Lung (tissue), 11 donors: ENCODE measurements at regions not wholly inside any gene's neighbourhood (a gene's known extent, or its start where the extent isn't known, plus 50 kb on each side); places are given as distances from the start of the nearest gene placed in this dataset.
"Not testable (repeated sequence)": the region's sequence is repeated elsewhere in the genome, so short reads cannot be mapped to it uniquely, and the experiment has no call there.

ENCODE experiments used
- ATAC-seq: fragments of 200-7000 bp; cut with Tn5 transposase; one replicate; pipeline ENCODE4 v1.9.1; 2020; ENCODE audit warnings: moderate number of reproducible peaks; ENCODE audit not compliant: insufficient read depth, low FRiP score
- DNase-seq, 3 donors: peaks; one replicate each; pipeline ENCODE4 v3.0.0-alpha.2; 2013 to 2017
- H3K27ac ChIP-seq, 2 donors: one replicate each; pipeline ENCODE4 v1.5.1; 2013; ENCODE audit warnings: mild to moderate bottlenecking in 2 of 2, moderate library complexity in 2 of 2, control low read depth in 1 of 2, inconsistent platforms in 1 of 2, low read depth in 1 of 2, low read length in 1 of 2
- H3K27me3 ChIP-seq, 3 donors: one replicate each; pipeline ENCODE4 v1.5.1; 2013; ENCODE audit warnings: low read length in 2 of 3; ENCODE audit not compliant: control insufficient read depth in 3 of 3, insufficient read depth in 3 of 3
- H3K36me3 ChIP-seq, 4 donors: one replicate each; pipeline ENCODE4 v1.5.1; 2013; ENCODE audit warnings: low read length in 4 of 4, mild to moderate bottlenecking in 1 of 4, moderate library complexity in 1 of 4; ENCODE audit not compliant: control insufficient read depth in 4 of 4, insufficient read depth in 4 of 4
- H3K4me1 ChIP-seq, 5 donors: one replicate each; pipeline ENCODE4 v1.5.1; 2013; ENCODE audit warnings: low read length in 5 of 5, mild to moderate bottlenecking in 2 of 5, moderate library complexity in 1 of 5; ENCODE audit not compliant: control insufficient read depth in 5 of 5, insufficient read depth in 5 of 5
- H3K4me3 ChIP-seq: one replicate; pipeline ENCODE4 v1.5.1; 2013; ENCODE audit warnings: mild to moderate bottlenecking, control low read depth, moderate library complexity
- H3K9ac ChIP-seq, 2 donors: one replicate each; pipeline ENCODE4 v1.5.1; 2013; ENCODE audit warnings: low read length in 2 of 2, control low read depth in 1 of 2; ENCODE audit not compliant: insufficient read depth in 1 of 2
- H3K9me3 ChIP-seq, 4 donors: one replicate each; pipeline ENCODE4 v1.5.1; 2013; ENCODE audit warnings: low read length in 3 of 4, mild to moderate bottlenecking in 1 of 4, moderate library complexity in 1 of 4; ENCODE audit not compliant: control insufficient read depth in 4 of 4, insufficient read depth in 3 of 4
- WGBS, 2 donors: extraction: QIAGEN DNeasy Blood & Tissue Kit; methylation state at CpG; one replicate each; pipeline ENCODE4 v1.1.7; 2013; 5-methylcytosine and 5-hydroxymethylcytosine counted together
- TF ChIP-seq, protein P1 (sequence below): IDR thresholded peaks from 2 replicates; pipeline ENCODE4 v1.5.1; 2012; ENCODE audit warnings: mild to moderate bottlenecking; ENCODE audit errors: control extremely low read depth, extremely low read depth
- donor health status: control.
- donor health status: control.
- donor health status: Bipolar disorder and iron deficiency.
- donor health status: healthy.
- donor health status: DM: yes; HTN: yes; CAD: no.

DNA sequence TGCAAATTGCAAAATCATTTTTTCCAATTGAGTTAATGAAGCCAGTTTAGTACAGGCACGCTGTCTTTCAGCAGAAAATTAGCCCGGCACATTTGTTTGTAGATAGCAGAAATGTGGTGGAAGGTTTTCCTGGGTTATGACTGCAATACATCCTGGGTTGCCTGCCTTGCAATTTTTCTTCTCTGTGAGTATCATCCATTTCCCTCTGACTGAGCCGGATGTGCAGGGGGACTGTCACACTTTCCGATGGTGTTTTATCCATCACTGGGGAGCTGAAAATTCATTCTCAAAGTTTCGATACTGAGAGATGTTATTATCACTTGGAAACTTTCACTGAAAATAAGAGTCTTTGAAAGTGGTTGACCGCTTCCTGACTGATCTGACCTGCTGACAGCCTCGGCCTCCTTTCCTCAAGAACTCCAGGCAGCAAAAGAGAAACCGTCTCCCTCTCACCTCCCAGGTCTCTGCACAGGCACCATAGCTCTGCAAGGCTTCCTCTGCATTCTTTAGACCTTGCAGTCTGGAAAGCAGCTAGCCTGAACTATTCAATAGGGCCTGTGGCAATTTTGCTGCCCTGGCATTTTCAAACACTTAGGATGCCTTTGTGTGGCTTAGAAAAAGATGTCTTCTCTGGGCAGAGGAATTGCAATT is 320.8 kb upstream of the NRP1 start:
- TF ChIP-seq, protein P1, sequence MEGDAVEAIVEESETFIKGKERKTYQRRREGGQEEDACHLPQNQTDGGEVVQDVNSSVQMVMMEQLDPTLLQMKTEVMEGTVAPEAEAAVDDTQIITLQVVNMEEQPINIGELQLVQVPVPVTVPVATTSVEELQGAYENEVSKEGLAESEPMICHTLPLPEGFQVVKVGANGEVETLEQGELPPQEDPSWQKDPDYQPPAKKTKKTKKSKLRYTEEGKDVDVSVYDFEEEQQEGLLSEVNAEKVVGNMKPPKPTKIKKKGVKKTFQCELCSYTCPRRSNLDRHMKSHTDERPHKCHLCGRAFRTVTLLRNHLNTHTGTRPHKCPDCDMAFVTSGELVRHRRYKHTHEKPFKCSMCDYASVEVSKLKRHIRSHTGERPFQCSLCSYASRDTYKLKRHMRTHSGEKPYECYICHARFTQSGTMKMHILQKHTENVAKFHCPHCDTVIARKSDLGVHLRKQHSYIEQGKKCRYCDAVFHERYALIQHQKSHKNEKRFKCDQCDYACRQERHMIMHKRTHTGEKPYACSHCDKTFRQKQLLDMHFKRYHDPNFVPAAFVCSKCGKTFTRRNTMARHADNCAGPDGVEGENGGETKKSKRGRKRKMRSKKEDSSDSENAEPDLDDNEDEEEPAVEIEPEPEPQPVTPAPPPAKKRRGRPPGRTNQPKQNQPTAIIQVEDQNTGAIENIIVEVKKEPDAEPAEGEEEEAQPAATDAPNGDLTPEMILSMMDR = no peak
- Histone ChIP-seq H3K9me3 (peaks cover 0 to 7% (median 0%) of the 10 kb centered on the region in 4 donors), H3K9ac (no peak overlapping the region), H3K4me3 (no peak overlapping the region), H3K36me3 (no peaks in the 10 kb centered on the region), H3K27ac (no peak overlapping the region), H3K27me3 (no peaks in the 10 kb centered on the region), H3K4me1 (peaks cover 0 to 6% (median 0%) of the 10 kb centered on the region in 5 donors)
- no peak for ATAC-seq
- DNase-seq = no peak
- 65 to 72% methylated on average over 8 of the region's 8 CpGs for WGBS, 2 donors

DNA sequence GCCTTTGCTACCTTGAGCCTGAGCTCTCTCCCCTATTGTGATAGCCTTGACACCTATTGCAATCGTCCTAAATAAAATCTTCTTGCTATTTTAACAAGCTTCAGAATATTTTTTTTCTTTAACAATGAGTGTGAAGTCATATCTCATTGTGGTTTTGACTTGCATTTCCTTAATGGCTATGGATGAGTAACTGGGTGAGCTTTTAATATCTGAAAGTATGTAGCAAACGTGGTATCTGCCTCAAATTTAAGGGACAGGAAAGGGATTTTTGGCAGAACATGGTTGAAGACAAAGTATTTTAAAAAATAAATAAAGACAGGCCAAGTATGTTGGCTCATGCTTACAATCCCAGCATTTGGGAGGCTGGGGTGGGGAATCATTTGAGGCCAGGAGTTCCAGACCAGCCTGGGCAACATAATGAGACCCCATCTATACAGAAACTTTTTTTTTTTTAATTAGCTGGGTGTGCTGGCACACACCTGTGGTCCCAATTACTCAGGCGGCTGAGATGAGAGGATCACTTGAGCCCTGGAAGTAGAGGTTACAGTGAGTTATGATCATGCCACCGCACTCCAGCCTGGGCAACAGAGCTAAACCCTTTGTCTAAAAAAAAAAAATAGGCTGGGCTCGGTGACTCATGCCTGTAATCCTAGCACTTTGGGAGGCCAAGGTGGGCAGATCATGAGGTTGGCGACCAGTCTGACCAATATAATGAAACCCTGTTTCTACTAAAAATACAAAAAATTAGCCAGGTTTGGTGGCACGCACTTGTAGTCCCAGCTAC is 319.3 kb upstream of the NRP1 start:
- Histone ChIP-seq H3K4me1 (peaks cover 0 to 6% (median 0%) of the 10 kb centered on the region in 5 donors), H3K36me3 (no peaks in the 10 kb centered on the region), H3K9me3 (peaks cover 0 to 7% (median 0%) of the 10 kb centered on the region in 4 donors), H3K27me3 (no peaks in the 10 kb centered on the region), H3K4me3 (no peak overlapping the region), H3K9ac (no peak overlapping the region), H3K27ac (no peak overlapping the region)
- ATAC-seq (no peak), DNase-seq (no peak)
- 74 to 78% methylated on average over 7 of the region's 7 CpGs for WGBS, 2 donors
- TF ChIP-seq, protein P1 = no peak

DNA sequence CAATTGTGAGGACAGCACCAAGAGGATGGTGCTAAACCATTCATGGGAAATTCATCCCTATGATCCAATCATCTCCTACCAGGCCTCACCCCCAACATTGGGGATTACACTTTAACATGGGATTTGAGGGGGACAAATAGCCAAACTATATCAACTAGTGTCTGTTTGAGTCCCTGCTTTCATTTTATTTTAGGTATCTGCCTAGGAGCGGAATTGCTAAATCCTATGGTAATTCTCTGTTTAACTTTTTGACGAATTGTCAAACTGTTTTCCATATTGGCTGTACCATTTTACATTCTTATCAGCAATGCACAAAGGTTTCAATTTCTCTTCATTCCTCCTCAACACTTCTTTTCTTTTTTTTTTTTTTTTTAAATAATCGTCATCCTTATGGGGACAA is 318.4 kb upstream of the NRP1 start:
- TF ChIP-seq, protein P1 = no peak
- 95 to 97% methylated on average over 3 of the region's 3 CpGs for WGBS, 2 donors
- H3K27me3 ChIP-seq = no peaks in the 10 kb centered on the region
- DNase-seq (no peak), ATAC-seq (no peak)
- H3K9ac ChIP-seq = no peak overlapping the region
- peaks cover 0 to 6% (median 0%) of the 10 kb centered on the region in 5 donors for H3K4me1 ChIP-seq
- H3K9me3 ChIP-seq = peaks cover 0 to 7% (median 2%) of the 10 kb centered on the region in 4 donors
- no peaks in the 10 kb centered on the region for H3K36me3 ChIP-seq
- H3K27ac ChIP-seq = no peak overlapping the region
- H3K4me3 ChIP-seq = no peak overlapping the region

DNA sequence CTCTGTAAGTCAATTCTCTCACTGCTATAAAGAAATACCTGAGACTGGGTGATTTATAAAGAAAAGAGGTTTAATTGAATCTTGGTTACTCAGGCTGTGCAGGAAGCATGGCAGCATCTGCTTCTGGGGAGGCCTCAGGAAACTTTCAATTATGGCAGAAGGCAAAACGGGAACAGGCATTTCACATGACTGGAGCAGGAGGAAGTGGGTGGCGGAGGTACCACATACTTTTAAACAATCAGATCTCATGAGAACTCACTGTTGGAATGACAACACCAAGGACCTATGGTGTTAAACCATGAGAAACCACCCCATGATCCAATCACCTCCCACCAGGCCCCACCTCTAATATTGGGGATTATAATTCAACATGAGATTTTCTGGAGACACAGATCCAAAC is 315.7 kb upstream of the NRP1 start:
- 21 to 60% methylated on average over 2 of the region's 2 CpGs for WGBS, 2 donors
- not testable (repeated sequence) for H3K36me3 ChIP-seq, DNase-seq, H3K9me3 ChIP-seq, H3K27me3 ChIP-seq, H3K27ac ChIP-seq, H3K4me1 ChIP-seq, H3K9ac ChIP-seq, ATAC-seq, H3K4me3 ChIP-seq
